HG03108 (cell line): ENCODE measurements at regions not wholly inside any gene's neighbourhood (a gene's known extent, or its start where the extent isn't known, plus 50 kb on each side); places are given as distances from the start of the nearest gene placed in this dataset.

Source experiments
- ATAC-seq: cut with Tn5 transposase; IDR thresholded peaks from one replicate; pipeline ENCODE4 v1.9.1; 2021; ENCODE audit warnings: moderate library complexity; ENCODE audit not compliant: unreplicated experiment

DNA sequence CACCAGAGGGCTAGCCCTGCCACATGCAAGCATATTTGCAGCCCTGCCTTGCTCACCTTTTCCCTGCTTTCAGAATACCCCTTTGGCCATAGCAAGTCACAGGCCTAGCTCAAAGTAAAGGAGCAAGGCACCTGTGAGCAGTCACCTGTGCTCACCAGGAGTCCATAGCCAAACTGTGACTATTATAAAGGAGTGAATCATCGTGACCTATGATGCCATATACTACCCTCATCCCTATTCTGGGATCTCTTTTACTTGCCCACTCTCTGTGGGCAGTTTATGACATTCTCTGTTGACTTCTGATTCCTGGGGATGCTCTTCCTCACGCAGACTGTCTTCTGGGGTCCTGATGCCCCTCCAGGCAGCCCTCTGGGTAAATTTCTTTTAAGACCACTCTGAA lies 200.5 kb upstream of the NLRP1 start:
- no peak for ATAC-seq

DNA sequence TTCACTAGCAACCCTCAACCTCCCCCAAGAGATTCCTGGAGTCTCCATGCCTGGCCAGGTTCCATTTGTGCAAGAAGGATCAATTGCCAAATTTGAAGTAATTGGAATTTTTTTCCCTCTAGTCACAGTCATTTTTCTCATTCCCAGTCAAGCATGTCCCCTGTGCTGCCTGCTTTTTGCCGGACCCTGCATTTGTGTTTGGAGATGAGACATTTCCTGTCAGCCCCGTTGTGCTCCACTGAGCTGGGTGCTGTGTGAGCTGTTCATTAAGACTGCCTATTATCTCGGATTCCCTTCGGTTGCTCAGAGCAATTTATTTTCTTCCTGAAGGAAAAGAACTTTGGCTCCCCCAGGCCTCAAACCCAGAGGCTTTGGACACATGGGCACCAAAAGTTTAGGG lies 201.0 kb upstream of the NLRP1 start:
- ATAC-seq, result peak; percentile 58

DNA sequence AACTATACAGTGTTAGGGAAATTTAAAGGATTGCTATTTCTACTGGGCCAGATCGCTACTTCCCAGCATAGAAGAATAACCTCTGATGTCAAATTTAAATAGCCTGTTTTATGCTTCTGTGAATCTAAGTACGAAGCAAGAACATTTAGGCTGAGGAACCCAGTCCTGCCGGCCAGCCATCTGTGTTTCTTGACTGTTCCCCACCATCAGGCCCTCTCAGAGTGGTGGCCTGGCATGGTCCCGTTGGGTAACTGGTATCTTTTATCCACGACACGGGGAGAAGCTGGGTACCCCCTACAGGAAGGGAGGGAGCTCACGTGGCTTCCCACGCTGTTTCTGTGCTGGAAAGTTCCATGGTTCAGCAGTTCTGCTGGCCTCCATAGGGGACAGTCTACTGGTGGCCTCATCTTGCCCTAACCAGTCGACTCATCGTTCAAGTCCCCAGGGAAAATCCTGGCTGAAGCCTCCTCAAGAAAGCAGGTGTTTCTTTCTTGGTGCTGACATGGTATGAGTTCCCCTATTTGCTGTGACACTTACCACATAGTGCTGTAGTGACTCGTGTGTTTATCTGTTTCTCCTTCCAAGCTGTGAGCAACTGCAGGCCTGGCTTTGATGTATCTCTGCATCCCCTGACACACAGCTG lies 201.7 kb upstream of the NLRP1 start:
- ATAC-seq, result peak; percentile 79

DNA sequence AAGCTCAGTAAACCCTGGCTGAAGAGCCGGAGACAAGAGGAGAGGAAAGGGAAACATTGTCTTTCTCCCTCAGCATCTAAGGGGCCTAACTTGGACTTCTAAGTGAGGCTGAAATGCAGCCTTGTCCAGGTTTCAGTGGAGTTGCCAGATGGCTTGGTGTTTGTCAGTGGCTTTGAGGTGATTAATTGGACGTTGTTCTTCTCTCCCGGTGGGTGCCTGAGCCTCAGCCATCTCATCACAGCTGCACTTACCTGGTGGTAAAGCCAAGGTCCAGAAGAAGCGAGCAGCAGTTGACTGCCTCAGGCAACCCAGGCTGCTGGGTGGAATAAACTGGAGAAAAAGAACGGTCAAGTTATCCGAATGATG lies 202.2 kb upstream of the NLRP1 start:
- ATAC-seq, result no peak

DNA sequence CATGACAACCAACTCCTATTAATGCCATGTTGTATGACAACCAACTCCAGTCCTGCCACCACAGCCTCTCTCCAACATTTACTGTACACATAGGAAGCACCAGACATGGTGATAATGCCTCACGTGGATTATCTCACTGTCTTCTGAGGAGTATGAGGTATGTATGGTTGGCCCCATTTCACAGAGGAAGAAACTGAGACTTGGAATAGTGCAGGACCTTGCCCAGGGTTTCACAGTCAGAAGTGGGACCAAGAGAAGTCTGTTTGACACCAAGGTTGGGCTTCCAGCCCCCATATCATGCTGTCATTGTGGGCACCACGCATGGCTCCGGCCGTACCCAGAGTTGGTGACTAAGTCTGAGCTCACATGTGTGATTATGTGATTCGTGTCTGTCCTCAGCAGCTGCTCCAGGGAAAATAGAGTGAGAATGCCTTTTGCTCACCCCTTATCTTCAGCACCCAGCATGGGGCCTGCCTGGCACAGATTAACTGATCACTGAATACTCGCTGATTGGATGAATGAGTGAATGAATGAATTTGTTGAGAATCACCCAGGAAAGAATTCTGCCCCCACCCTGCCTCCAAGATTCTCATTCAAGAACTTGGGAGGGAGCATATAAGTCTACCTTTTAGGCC lies 204.1 kb upstream of the NLRP1 start:
- ATAC-seq, result no peak

DNA sequence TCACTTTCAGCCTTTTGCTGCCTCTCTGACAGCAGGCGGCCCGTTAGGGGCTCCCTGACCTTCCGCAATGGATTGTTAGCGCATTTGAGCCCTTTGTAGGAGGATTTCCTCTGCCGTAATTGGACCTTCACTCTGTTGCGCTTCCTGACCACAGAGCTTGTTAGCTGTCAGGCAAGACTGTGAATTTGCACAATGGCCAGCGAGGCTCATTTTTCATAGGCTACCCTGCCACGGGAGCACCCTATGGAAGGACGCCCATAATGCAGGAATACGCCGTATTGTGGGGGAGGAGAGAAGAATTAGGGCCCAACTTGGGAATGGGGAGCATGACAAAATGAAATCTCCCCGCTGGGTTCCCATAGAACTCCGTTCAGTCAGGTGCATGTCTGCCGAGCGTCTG lies 205.2 kb upstream of the NLRP1 start:
- ATAC-seq, result no peak

DNA sequence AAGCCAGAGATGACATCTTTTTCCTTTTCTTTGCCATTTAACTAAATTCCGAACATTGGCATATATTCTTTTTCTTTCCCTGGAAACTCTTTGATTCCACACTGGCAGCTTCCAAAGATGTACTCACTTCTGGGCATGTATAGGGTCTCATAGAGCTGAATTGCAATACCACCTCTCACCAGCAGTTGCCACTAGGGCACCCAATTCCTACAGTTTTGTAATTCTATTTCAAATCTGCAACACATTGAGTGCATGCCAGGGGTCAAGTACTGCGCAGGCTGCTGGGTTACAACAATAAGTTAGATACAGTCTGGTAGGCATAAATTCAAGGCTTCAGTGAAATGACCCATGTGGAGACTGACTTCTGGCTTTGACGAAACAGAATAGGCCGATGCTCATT lies 208.8 kb upstream of the NLRP1 start:
- no peak for ATAC-seq

DNA sequence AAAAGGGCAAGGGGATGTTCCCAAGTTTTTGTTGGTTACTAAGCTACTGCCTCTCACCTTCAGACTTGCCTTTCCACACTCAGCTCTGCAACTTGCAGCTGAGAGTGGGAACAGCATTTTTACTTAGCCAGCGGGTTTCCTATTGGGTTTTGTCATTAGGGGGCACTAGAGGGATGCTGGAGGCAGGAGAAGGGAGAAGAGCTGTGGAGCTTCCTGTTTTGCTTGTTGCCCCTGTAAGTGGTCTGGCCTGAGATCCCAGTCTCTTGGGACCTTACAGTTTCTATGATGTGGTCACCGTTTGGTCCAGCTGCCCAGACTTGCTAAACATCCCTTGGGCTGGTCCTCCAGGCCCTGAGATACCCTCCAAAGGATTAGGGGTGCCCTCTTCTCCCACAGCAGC lies 209.6 kb upstream of the NLRP1 start:
- no peak for ATAC-seq

DNA sequence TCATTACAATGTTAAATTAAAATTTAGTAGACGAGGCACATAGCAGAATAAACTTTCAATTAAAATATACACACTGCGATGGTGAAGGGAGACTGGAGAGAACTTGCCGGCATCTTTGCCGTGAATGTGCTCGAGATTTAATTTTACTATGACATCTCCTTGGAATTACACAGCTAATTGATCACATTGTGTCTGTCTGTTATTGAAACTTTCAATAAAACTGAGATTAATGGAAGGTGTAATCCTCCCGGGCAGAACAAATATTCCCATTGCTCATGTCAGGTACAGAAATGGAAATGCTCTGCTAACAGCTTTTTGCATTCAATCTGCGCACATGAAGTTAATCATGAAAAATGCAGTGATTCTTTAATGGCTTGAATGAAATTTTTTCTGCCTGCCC lies 210.1 kb upstream of the NLRP1 start:
- ATAC-seq, result no peak

DNA sequence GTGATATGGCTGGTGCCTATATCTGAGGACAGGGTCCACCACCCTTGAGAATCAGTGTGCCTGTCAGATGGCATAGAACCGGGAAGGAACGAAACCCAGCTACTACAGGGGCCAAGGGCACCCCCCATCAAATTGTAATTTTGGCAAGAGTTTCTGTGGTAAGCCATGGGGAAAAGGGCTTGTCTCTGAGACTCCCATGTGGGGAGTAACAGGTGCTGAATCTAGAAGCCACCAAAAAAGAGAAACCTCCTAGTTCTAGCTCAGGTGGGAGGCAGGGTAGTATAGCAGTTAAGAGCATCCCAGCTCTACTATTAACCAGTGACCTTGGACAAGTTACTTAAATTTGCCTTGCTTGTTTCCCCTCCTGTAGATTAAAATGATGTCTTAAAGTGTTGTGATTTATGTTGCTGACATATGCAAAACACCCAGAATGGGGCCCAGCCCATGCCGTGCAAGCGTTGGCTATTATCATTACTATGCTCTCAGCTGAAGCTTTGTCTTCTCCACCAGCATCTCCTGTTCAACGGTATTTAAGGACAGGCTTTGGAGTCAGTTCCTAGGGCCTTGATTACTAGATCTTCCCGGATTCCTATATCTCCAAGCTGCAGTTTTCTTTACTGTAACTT lies 210.7 kb upstream of the NLRP1 start:
- ATAC-seq, result no peak

DNA sequence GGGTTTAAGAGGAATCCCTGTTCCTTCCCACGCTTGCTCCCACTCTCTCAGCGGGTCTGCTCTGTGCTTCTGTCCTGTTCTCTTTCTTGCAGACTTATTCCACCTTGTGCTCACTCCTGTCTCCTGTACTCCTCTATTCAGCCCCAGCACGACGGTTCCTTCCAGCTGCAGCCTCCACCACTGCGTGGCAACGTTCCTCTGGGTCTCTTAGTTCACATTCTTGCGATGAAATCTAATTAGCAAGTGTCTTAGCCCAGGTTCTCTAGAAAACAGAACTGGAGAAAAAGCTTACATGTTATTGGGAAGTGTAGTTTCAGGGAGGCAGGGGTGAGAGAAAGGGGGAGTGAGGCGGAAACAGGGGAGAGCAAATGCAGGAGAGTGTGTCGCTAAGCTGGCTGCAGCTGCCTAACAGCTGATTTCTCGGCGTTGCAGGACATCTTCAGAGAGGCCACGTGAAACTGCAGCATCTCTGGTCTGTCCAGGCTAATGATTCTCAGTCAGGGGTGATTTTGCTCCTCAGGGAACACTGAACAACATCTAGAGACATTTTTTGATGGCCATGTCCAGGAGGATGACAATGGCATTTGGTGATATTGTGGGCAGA lies 213.2 kb upstream of the NLRP1 start:
- no peak for ATAC-seq

DNA sequence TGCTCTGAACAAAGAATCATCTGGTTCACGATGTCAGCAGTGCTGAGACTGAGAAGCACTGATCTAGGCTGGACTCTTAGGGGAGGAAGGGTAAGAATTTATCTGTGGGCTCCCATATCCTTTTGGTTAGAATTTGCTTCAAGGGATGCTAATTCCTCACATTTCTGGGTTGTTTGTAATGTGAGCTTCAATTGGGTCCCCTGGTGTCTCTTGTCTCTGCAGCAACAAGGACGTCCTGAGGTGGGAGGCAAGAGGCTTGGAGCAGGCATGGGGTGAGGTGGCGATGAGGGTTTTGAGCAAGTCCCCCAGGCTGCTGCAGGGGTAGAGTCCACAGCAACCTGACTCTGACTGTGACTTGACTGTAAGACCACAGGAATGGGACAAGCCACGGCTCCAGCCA lies 213.8 kb upstream of the NLRP1 start:
- ATAC-seq, result no peak

DNA sequence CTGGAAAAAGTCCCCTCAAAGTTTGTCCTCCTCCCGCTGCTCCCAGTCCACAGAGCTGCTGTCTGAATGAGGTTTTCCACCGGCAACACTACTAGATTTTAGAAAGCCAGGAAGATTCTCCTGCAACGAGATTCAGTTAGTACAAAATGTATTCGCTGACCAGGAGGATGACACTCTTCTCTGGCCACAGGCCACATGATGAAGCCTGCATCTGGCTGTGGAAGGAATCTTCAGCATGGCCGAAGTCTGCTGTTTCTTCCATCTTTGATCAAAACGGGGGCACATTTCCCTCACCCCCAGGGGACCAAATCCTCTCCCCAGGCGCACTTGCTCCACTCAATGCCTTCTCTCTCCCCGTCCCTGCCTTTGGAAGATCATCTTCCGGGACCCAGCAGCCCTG lies 215.8 kb upstream of the NLRP1 start:
- ATAC-seq, result no peak

DNA sequence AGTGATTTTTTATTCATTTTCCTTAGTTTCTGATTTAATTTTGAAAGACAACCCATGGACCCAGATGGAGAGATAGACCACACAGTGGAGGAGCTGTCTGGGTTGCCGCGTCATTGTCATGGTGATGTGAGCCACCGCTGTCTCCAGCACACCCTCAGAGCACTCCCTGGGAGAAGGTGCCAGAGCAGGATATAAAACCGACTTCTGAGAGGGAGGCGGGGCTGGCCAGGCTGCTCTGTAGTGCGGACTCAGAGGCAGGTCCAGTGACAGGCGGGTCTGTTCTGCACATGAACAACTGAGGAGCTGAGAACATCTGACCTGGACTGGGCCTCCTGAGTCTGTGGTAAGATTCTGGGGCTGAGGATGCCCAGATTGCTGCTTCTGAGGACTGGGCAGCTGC lies 216.3 kb upstream of the NLRP1 start:
- no peak for ATAC-seq

DNA sequence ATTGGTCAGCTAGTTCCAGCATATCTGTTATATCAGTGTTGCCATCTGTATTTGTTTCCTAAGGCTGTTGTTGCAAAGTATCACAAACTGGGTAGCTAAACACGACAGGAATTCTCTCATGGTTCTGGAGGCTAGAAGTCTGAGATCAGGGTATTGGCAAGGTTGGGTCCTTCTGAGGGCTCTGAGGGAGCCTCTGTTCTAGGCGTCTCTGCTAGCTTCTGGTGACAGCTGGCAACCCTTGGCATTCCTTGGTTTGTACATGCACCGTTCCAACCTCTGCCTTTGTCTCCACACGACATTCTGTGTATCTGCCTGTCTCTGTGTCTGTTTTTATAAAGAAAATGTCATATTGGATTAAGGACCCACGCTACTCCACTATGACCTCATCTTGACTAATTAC lies 219.9 kb upstream of the NLRP1 start:
- no peak for ATAC-seq

DNA sequence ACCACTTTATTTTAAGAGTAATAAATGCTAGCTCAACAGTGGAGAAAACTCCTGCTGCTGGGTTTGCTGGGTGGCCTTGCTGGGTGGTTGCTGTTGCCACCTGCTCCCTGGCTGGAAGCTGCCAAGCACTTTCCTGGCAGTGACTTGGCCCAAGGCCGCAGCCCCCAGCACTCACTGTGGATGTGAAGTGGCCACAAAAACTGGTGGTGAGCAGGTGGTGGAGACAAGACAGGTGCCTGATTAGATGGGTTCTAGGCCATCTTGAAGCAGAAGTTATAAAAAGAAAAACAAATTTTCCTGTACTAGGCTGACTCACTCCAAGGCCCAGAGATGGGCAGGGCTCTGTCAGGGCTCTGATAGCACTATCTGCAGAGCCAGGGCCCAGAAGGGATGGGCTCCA lies 224.7 kb upstream of the NLRP1 start:
- ATAC-seq, result no peak

DNA sequence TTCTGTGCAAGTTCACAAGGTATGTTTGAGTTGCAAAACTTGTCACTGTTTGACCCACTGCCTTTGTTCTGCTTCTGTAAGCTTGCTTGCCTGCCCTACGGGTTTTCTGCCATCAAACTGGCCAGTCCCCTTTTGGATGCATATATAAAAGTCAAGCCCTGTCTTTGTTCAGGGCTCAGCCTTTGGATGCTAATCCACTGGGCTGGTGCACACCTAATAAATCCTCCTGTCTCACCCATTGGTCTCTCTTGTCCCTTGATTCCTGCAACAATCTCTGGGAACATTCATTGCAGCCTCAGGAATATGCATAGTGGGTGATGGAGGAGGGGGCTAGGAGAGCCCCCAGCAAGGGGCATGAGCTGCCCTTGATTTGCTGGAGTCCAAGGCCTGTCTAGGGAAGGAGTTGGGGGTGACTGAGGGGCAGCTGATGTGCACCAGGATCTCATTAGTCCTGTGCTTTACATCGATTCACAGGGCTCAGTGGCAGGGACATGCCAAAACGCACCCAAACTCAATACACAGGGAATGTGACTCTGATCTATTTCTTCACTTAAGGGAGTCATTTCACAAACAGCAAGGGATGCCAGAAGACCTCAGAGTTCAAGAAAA lies 225.4 kb upstream of the NLRP1 start:
- ATAC-seq, result no peak

DNA sequence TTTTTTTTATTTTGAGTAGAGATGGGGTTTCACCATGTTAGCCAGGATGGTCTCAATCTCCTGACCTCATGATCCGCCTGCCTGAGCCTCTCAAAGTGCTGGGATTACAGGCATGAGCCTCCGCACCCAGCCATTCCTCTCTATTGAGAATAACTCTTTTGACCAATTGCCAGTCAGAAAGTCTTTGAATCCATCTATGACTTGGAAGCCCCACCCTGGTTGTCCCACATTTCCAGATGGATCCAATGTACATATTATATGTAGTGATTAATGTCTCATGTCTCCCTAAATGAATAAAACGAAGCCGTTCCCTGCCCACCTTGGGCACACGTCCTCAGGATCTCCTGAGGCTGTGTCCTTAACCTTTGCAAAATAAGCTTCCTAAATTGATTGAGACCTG lies 228.3 kb upstream of the NLRP1 start:
- ATAC-seq, result no peak

DNA sequence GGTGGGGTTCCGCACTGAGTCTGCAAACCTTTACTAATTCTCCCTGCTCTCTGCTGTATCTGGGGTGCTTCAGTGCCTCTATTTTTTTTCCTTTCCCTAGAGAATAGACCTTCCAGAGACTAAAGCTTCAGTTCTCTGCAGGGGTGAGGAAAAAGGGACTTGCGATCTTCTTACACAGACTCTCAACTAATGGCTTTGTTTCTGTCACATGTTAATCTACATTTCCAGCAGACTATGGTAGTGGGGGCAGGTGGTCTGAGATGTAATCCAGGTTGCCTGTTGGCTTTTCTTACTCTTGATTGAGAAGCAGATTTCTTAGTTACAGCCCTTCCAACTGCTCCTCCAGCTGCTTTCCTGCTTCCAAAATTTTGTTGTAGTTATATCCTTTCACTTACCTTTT lies 229.0 kb upstream of the NLRP1 start:
- no peak for ATAC-seq

DNA sequence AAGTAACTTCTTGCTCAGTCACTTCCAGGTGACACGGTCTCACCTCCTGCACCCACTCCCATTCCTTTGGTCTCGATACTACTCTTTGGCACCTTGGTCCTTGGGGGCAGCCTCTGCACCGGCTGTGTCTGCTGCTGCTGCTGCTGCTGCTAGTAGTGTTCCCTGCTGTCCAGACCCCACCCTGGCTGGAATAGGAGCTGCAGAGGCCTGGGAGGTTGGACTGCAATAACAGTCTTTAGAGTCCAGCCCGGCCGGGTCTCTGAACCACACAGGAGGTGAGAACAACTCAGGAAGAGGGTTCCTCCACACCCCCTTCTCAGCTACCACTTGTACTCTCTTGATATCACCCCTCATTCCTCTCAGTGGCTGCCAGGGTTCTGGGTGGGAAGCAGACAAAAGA lies 231.1 kb upstream of the NLRP1 start:
- ATAC-seq, result no peak

DNA sequence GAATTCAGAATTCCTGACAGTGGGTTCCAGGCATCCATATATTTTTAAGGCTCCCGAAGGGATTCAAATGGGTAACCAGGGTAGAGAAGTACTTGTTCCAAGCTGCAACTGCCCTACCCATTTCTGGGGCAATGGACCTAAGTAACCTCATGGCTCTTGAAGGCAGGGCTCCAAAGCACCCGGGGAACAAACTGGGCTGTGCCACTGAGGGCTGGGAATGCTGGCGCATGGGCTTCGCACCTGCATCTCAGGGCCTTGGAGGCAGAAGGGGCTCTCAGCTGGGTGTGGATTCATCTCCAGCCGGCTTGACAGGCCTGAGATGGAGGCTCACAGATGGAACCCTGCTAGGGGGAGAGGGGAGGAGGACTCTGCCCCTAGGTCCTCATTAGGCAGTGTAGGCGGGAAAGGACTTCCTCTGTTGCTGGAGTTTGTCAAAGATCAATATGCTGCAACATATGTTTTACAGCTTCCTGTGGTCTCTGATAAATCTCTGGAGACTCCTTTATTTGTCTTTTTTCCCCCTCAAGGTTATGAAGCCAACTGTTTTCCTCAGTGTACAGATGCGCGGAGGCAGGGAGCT lies 232.3 kb upstream of the NLRP1 start:
- ATAC-seq, result no peak
